Vagina (tissue), 2 donors: ENCODE measurements at regions not wholly inside any gene's neighbourhood (a gene's known extent, or its start where the extent isn't known, plus 50 kb on each side); places are given as distances from the start of the nearest gene placed in this dataset.

Source experiments
- DNase-seq, 2 donors: peaks; one replicate each; pipeline ENCODE4 v3.0.0-alpha.2; 2017; ENCODE audit errors: extremely low spot score in 2 of 2
- H3K27ac ChIP-seq: fragments of 200-600 bp; sonication (generic); one replicate; pipeline ENCODE4 v1.5.1; 2019
- H3K27me3 ChIP-seq: fragments of 200-600 bp; sonication (generic); one replicate; pipeline ENCODE4 v1.5.1; 2019
- H3K36me3 ChIP-seq, 2 donors: fragments of 200-600 bp; sonication (generic); one replicate each; pipeline ENCODE4 v1.5.1; 2017 to 2019
- H3K4me1 ChIP-seq: fragments of 200-600 bp; sonication (generic); one replicate; pipeline ENCODE4 v1.5.1; 2019
- H3K4me3 ChIP-seq, 2 donors: fragments of 200-600 bp; sonication (generic); 1 replicate in 1 of 2; 2 replicates in 1 of 2; pipeline ENCODE4 v1.5.1; 2016 to 2019
- H3K9me3 ChIP-seq: fragments of 200-600 bp; sonication (generic); one replicate; pipeline ENCODE4 v1.5.1; 2019
- POLR2A ChIP-seq, 2 donors: fragments of 450-650 bp; IDR thresholded peaks; one replicate each; pipeline ENCODE4 v1.6.1; 2017; ENCODE audit warnings: antibody characterized with exemption in 2 of 2, mild to moderate bottlenecking in 2 of 2, moderate library complexity in 2 of 2
- POLR2AphosphoS5 ChIP-seq, 2 donors: sonication (generic); formaldehyde crosslinking; IDR thresholded peaks; one replicate each; pipeline ENCODE4 v1.9.0; 2017; ENCODE audit warnings: antibody characterized with exemption in 2 of 2, mild to moderate bottlenecking in 2 of 2, low read depth in 1 of 2; ENCODE audit not compliant: insufficient read depth in 1 of 2
- intact Hi-C: fragments of 100-400 bp; cut with DNase I; formaldehyde crosslinking; loops from one replicate; pipeline ENCODE4 v1.15.1; 2023
- TF ChIP-seq, protein P1 (sequence below), 3 experiments: fragments of 450-650 bp in 2 of 3; fragments of 200-600 bp in 1 of 3; sonication (generic) in 1 of 3; IDR thresholded peaks; one replicate each; pipeline ENCODE4 v1.5.1; 2017 to 2019; ENCODE audit warnings: antibody characterized with exemption in 3 of 3, mild to moderate bottlenecking in 2 of 3, moderate library complexity in 2 of 3

DNA sequence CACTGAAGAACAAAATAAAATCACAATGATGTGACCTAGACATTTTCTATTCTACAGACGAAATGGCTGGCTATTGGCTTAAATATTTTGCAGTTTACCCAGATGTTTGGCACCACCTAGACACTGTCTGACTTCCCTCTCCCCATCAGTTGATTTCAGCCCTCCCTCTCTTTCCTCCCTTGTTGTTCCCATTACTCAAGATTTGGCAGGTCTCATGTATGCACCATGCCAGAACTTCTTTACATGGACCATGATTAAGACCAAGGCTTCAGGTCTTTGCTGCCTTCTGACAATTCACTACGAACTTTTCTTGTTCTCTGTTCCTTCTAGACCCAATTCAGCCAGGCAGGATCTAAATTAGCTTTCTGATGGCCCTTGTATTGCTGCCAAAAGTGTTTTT is 66.6 kb upstream of the GDNF start:
- DNase-seq: no peak

DNA sequence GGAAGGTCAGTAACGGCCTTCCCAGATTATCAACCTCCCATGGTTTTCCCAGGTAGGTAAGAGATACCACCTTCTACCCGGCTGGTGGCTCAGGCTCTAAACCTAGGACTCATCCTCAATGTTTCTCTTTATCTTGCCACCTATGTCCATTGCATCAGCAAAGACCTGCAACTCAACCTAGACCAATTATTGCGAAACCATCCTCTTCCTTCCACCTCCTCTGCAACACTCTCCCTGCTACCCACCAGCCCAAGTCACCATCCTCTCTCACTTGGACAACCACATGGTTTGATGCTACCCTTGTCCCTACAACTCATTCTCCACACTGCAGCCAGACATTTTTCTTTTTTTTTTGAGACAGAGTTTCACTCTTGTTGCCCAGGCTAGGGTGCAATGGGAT is 65.4 kb upstream of the GDNF start:
- H3K4me3 ChIP-seq: no peak overlapping the region
- intact Hi-C loops: no loop called here
- TF ChIP-seq POLR2AphosphoS5 (IDR thresholded peaks at IDR 0.05; ENCODE audit: insufficient read depth in 1 of 2, low read depth in 1 of 2): no peak
- H3K27me3 ChIP-seq: no peaks in the 10 kb centered on the region
- no peaks in the 10 kb centered on the region for H3K36me3 ChIP-seq
- no peak for DNase-seq
- H3K4me1 ChIP-seq: peaks cover 6% of the 10 kb centered on the region
- H3K9me3 ChIP-seq: no peaks in the 10 kb centered on the region
- H3K27ac ChIP-seq: no peak overlapping the region

More for the DNA sequence above, 66.6 kb upstream of the GDNF start:
- H3K4me3 ChIP-seq: no peak overlapping the region
- H3K36me3 ChIP-seq: no peaks in the 10 kb centered on the region
- no peaks in the 10 kb centered on the region for H3K4me1 ChIP-seq
- H3K27ac ChIP-seq: no peak overlapping the region
- no peaks in the 10 kb centered on the region for H3K27me3 ChIP-seq
- intact Hi-C loops: no loop called here
- TF ChIP-seq POLR2A (IDR thresholded peaks at IDR 0.05) (no peak), POLR2AphosphoS5 (IDR thresholded peaks at IDR 0.05; ENCODE audit: insufficient read depth in 1 of 2, low read depth in 1 of 2) (no peak)
- TF ChIP-seq, protein P1, sequence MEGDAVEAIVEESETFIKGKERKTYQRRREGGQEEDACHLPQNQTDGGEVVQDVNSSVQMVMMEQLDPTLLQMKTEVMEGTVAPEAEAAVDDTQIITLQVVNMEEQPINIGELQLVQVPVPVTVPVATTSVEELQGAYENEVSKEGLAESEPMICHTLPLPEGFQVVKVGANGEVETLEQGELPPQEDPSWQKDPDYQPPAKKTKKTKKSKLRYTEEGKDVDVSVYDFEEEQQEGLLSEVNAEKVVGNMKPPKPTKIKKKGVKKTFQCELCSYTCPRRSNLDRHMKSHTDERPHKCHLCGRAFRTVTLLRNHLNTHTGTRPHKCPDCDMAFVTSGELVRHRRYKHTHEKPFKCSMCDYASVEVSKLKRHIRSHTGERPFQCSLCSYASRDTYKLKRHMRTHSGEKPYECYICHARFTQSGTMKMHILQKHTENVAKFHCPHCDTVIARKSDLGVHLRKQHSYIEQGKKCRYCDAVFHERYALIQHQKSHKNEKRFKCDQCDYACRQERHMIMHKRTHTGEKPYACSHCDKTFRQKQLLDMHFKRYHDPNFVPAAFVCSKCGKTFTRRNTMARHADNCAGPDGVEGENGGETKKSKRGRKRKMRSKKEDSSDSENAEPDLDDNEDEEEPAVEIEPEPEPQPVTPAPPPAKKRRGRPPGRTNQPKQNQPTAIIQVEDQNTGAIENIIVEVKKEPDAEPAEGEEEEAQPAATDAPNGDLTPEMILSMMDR (IDR thresholded peaks at IDR 0.05): no peak
- no peaks in the 10 kb centered on the region for H3K9me3 ChIP-seq

DNA sequence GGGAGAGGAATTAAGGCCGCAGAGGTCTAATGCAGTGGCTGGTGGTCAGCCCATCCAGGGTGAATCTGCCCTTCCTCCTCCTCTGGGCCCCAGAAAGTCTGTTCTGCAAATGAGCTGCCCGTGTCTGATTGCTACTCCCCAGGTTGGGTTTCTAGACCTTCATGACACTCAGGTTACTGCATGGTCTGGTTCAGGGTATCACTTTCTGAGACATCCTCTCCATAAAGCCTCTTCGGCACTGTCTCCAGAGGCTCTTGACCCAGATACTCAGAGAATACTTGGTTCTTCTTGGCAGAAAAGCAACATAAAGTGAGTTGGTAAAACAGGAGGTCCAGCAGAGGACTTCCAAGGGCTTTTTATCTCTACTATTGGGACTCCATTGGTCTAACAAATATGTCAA is 62.5 kb upstream of the GDNF start:
- H3K27me3 ChIP-seq: no peaks in the 10 kb centered on the region
- no peak for DNase-seq
- peaks cover 6% of the 10 kb centered on the region for H3K4me1 ChIP-seq
- H3K27ac ChIP-seq: no peak overlapping the region
- intact Hi-C loops: no loop called here
- no peak overlapping the region for H3K4me3 ChIP-seq
- H3K9me3 ChIP-seq: no peaks in the 10 kb centered on the region
- TF ChIP-seq POLR2AphosphoS5 (IDR thresholded peaks at IDR 0.05; ENCODE audit: insufficient read depth in 1 of 2, low read depth in 1 of 2) (no peak), POLR2A (IDR thresholded peaks at IDR 0.05) (no peak)
- TF ChIP-seq, protein P1 (IDR thresholded peaks at IDR 0.05): no peak
- H3K36me3 ChIP-seq: no peaks in the 10 kb centered on the region

DNA sequence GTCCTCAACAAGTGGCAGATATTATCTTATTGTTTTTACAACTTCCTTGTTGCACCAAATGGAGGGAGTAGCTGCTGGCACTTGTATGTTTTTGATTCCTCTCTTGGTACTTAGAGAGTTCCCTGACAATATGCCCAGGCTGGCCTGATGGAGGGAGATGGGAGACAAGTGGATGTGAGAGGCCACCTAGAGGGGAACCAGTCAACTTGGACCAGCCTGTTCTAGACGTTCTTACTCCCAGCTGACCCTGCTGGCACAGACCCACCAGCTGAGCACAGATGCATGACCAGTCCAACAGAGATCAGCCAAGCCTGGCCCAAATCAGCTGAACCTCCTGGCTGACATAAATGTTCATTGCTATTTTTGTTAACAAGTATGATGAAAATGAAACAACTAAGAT is 60.9 kb upstream of the GDNF start:
- Histone ChIP-seq H3K27ac (no peak overlapping the region), H3K27me3 (no peaks in the 10 kb centered on the region), H3K4me3 (no peak overlapping the region), H3K9me3 (no peaks in the 10 kb centered on the region), H3K36me3 (no peaks in the 10 kb centered on the region), H3K4me1 (peaks cover 6% of the 10 kb centered on the region)
- TF ChIP-seq POLR2A (IDR thresholded peaks at IDR 0.05) (no peak), POLR2AphosphoS5 (IDR thresholded peaks at IDR 0.05; ENCODE audit: insufficient read depth in 1 of 2, low read depth in 1 of 2) (no peak)
- TF ChIP-seq, protein P1 (IDR thresholded peaks at IDR 0.05): no peak
- intact Hi-C loops: no loop called here
- DNase-seq: no peak

DNA sequence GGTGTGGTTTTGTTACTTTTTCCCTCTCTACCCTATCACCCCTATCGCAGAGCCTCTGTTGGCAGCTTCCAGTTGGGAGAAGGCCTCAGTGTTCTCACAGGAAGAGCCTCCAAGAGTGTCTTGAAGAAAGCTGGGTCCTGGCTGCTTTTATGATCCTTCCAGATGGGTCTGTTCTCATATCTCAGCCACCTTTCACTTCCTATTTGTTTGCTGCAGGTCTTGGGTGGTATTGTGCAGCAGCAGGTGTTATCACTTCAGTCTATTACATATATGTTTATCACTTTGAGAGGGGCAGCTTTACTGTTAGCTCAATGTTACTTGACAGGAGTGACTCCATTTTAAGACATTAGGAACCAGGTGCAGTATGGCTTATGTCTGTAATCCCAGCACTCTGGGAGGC is 59.2 kb upstream of the GDNF start:
- no peak overlapping the region for H3K4me3 ChIP-seq
- H3K4me1 ChIP-seq: peaks cover 6% of the 10 kb centered on the region
- H3K27me3 ChIP-seq: no peaks in the 10 kb centered on the region
- TF ChIP-seq POLR2AphosphoS5 (IDR thresholded peaks at IDR 0.05; ENCODE audit: insufficient read depth in 1 of 2, low read depth in 1 of 2): no peak
- TF ChIP-seq, protein P1 (IDR thresholded peaks at IDR 0.05): no peak
- TF ChIP-seq POLR2A (IDR thresholded peaks at IDR 0.05): no peak
- no peaks in the 10 kb centered on the region for H3K36me3 ChIP-seq
- no peak overlapping the region for H3K27ac ChIP-seq
- DNase-seq: no peak
- intact Hi-C loops: no loop called here
- no peaks in the 10 kb centered on the region for H3K9me3 ChIP-seq

DNA sequence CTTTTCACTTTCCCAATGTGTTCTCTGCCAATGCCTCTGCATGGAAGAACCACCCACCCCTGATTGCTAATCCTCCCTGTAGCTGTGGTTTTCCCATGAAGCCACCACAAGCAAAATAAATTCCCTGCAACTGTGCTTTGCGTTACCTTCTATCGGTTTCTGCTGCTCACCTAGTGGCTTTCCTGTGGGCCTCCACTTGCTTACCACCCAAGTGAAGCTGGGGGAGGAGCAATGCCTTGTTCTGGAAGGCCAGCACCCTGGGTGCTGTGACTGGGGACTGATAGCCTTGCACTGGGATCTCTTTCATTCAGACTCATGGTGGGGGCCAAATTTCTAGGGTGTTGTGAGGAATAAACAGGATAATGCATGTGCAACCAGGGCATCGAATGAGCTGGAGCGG is 56.3 kb upstream of the GDNF start:
- Histone ChIP-seq H3K9me3 (no peaks in the 10 kb centered on the region), H3K36me3 (no peaks in the 10 kb centered on the region), H3K4me3 (no peak overlapping the region), H3K27ac (no peak overlapping the region), H3K4me1 (peaks cover 6% of the 10 kb centered on the region), H3K27me3 (no peaks in the 10 kb centered on the region)
- DNase-seq: no peak
- no peak for TF ChIP-seq POLR2A (IDR thresholded peaks at IDR 0.05)
- intact Hi-C loops: no loop called here
